Right atrium auricular region (tissue), 2 donors: ENCODE measurements at regions not wholly inside any gene's neighbourhood (a gene's known extent, or its start where the extent isn't known, plus 50 kb on each side); places are given as distances from the start of the nearest gene placed in this dataset.

Experiments used
- DNase-seq: peaks from one replicate; pipeline ENCODE4 v3.0.0-alpha.2; 2019; ENCODE audit warnings: low spot score
- H3K27ac ChIP-seq, 2 donors: fragments of 200-600 bp; sonication (generic); 1 replicate in 1 of 2; 2 replicates in 1 of 2; pipeline ENCODE4 v1.5.1; 2016 to 2019
- H3K27me3 ChIP-seq, 2 donors: fragments of 200-600 bp; sonication (generic); one replicate each; pipeline versions ENCODE4 v1.5.1 to v1.6.0; 2017 to 2019
- H3K36me3 ChIP-seq: fragments of 200-600 bp; sonication (generic); one replicate; pipeline ENCODE4 v1.5.1; 2016
- H3K4me1 ChIP-seq, 2 donors: fragments of 200-600 bp; sonication (generic); one replicate each; pipeline versions ENCODE4 v1.5.1 to v1.6.0; 2017 to 2019
- H3K4me3 ChIP-seq, 2 donors: fragments of 200-600 bp; sonication (generic); 1 replicate in 1 of 2; 2 replicates in 1 of 2; pipeline ENCODE4 v1.5.1; 2017 to 2019; ENCODE audit warnings: mild to moderate bottlenecking in 1 of 2, moderate library complexity in 1 of 2
- H3K9me3 ChIP-seq, 2 donors: fragments of 200-600 bp; sonication (generic); one replicate each; pipeline ENCODE4 v1.5.1; 2019
- CTCF ChIP-seq, 2 donors: fragments of 200-600 bp; sonication (generic); IDR thresholded peaks; one replicate each; pipeline ENCODE4 v1.5.1; 2019; ENCODE audit warnings: antibody characterized with exemption in 2 of 2

DNA sequence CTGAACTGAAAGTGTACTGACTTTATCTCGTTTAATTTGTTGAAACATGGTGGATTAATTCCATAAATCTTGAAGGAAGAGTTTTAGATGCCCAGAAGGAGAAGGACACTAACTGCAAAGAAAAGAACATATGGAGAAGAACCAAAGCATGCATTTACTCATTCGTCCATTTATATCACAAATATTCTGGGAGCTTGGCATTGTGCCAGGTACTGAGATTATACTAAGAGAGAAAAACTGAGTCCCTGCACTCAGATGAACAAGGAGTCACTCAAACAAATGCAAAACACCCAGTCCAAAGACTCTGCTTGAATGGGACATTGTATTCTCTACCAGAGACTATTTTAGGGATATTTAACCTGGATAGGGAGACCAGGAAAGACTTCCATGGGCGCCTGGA is 588.0 kb upstream of the MGMT start:
- no peak for TF ChIP-seq CTCF (IDR thresholded peaks at IDR 0.05)
- H3K9me3 ChIP-seq: no peaks in the 10 kb centered on the region
- no peak overlapping the region for H3K4me3 ChIP-seq
- H3K4me1 ChIP-seq: peaks cover 0 to 4% of the 10 kb centered on the region in 2 donors
- no peak overlapping the region for H3K27ac ChIP-seq
- H3K27me3 ChIP-seq: no peaks in the 10 kb centered on the region
- DNase-seq: no peak
- H3K36me3 ChIP-seq: no peaks in the 10 kb centered on the region

DNA sequence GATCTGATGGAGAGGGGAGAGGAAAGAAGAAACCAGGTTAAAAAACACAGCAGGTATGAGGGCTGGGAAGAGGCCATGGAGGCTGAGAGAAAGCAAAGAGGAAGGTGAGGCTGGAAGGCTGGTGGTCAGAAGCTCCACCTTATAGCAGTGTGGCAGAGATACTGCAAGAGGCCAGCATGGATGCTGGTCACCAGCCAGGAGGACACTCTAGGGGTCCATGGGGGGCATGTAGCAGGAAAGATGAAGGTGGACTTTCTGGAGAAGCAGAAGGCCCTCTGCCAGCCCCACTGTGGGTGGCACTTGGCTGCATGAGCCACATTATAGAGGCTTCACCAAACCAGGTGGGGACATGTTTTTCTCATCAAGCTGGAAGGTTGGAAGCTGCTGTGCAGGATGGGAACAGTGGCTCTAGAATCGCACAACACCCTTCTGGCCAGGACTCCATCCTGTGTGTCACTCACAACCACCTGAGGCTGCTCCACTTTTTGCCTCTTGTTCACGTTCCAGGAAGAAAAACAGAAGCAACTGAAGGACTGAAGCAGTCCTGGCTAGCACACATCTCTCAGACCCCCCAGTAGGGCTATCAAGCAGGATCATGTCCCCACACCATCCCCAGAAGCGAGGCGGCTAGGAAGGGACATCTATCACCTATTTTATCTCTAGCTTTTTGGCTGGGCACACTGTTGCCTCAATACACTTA is 587.5 kb upstream of the MGMT start:
- no peak overlapping the region for H3K27ac ChIP-seq
- no peak for DNase-seq
- H3K4me1 ChIP-seq: peaks cover 0 to 4% of the 10 kb centered on the region in 2 donors
- TF ChIP-seq CTCF (IDR thresholded peaks at IDR 0.05): no peak
- H3K27me3 ChIP-seq: no peaks in the 10 kb centered on the region
- H3K9me3 ChIP-seq: no peaks in the 10 kb centered on the region
- H3K4me3 ChIP-seq: no peak overlapping the region
- no peaks in the 10 kb centered on the region for H3K36me3 ChIP-seq

DNA sequence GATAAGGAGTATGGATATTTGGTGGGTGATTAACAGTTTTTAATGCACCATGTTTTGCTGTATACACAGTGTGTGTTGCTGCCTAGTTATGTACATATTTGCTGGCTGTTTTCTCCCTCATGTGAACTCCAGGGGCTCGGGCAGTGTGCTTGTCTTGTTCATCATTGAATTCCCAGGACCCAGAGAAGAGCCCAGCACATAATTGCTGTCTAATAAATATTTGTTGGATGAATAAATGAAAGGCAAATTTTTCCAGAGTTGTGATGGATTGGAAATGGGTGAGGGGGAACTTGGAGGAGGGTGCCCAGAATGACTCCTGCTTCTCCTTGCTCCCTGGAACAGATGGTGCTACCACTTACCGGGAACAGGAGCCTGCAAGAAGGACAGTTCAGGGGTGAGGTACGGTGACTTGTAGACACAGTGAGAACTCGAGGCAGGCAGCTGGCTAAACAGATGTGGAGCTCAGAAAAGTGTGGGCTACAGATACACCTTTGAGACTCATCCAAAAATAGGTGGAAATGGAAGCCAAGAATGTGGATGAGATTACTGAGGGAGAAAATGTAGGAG is 586.8 kb upstream of the MGMT start:
- Histone ChIP-seq H3K9me3 (no peaks in the 10 kb centered on the region), H3K36me3 (no peaks in the 10 kb centered on the region), H3K4me1 (peaks cover 0 to 4% of the 10 kb centered on the region in 2 donors), H3K27ac (no peak overlapping the region), H3K27me3 (no peaks in the 10 kb centered on the region), H3K4me3 (no peak overlapping the region)
- DNase-seq: no peak
- no peak for TF ChIP-seq CTCF (IDR thresholded peaks at IDR 0.05)

GRCh38 chr10:128881086-128881485 is 586.0 kb upstream of the MGMT start:
- DNase-seq: no peak
- Histone ChIP-seq H3K27me3 (no peaks in the 10 kb centered on the region), H3K27ac (no peak overlapping the region), H3K9me3 (no peaks in the 10 kb centered on the region), H3K4me1 (no peaks in the 10 kb centered on the region), H3K36me3 (no peaks in the 10 kb centered on the region), H3K4me3 (no peak overlapping the region)
- TF ChIP-seq CTCF (IDR thresholded peaks at IDR 0.05): no peak

DNA sequence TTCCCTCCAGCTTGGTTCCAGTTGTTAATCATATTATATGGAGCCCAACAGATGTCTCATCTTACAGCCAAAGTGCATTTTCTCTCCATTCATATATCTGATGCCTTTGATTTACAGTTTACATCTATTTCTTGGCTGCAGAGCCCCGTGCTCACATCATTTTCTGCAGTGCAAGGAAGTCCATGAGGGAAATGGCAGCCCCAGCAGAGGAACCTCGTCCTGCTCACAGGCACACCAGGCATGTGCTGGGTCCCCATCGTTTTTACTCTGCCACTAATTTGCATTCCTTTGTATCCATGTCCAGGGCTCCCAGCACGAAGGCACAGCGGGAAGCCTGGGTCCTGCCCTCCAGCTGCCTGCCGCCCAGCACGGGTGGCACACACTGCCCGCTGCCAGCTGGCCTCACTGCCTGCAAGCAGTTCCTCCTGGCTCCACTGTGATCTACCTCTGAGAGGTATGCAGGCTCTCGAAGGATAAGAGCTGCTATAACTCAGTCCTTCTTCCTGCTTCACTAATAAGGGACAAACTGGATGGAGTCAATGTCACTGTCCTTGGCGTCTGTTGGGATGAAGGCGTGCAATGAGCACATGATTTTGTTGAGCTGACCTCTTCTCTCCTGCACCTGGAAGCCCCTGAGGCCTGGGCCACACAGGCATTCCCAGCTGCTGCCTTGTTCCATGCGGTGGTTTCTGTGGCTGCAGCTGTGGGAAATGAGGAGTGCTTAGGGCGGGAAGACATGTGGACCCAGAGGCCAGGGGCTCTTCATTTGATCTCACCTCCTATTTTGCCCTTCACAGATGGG is 583.6 kb upstream of the MGMT start:
- no peak for TF ChIP-seq CTCF (IDR thresholded peaks at IDR 0.05)
- H3K27ac ChIP-seq: no peak overlapping the region
- H3K36me3 ChIP-seq: no peaks in the 10 kb centered on the region
- no peaks in the 10 kb centered on the region for H3K4me1 ChIP-seq
- H3K4me3 ChIP-seq: no peak overlapping the region
- DNase-seq: no peak
- H3K9me3 ChIP-seq: peaks cover 0 to 5% of the 10 kb centered on the region in 2 donors
- H3K27me3 ChIP-seq: no peaks in the 10 kb centered on the region
